GM12874 (cell line): ENCODE measurements at regions not wholly inside any gene's neighbourhood (a gene's known extent, or its start where the extent isn't known, plus 50 kb on each side); places are given as distances from the start of the nearest gene placed in this dataset.

Source experiments
- CTCF ChIP-seq: IDR thresholded peaks from 2 replicates; pipeline ENCODE4 v1.5.1; 2011; ENCODE audit warnings: low read depth, mild to moderate bottlenecking, control low read depth, low read length, moderate library complexity; ENCODE audit not compliant: insufficient read depth

- TF ChIP-seq CTCF, result no peak
Observed at GRCh38 chr6:40645043-40645442, 57.9 kb upstream of the LRFN2 start.

- TF ChIP-seq CTCF, result no peak
Observed at GRCh38 chr6:40642837-40643236, 55.7 kb upstream of the LRFN2 start.

- no peak for TF ChIP-seq CTCF
Observed at GRCh38 chr6:40642190-40642589, 55.0 kb upstream of the LRFN2 start.

- TF ChIP-seq CTCF, result no peak
Observed at GRCh38 chr6:40640599-40641227, 53.5 kb upstream of the LRFN2 start.
